ENCODE measurements at regions not wholly inside any gene's neighbourhood (a gene's known extent, or its start where the extent isn't known, plus 50 kb on each side); places are given as distances from the start of the nearest gene placed in this dataset.

GRCh38 chr3:152200476-152201420 is 68.0 kb upstream of the MBNL1 start:
- DNase-seq = no peak
- no peak overlapping the region for H3K4me3 ChIP-seq

GRCh38 chr3:152202976-152203626 is 65.6 kb upstream of the MBNL1 start:
- no peak for TF ChIP-seq CTCF (IDR thresholded peaks at IDR 0.05)
- intact Hi-C loops (cut with DNase I) = no loop called here
- Histone ChIP-seq H3K9me3 (no peaks in the 10 kb centered on the region), H3K27me3 (no peaks in the 10 kb centered on the region), H3K9ac (ENCODE audit: low read depth in 2 of 2, low read length in 2 of 2) (peak overlapping the region in 1 of 2 donors; percentile 69), H3K4me3 (no peak overlapping the region), H3K27ac (peak overlapping the region; percentile 59), H3K4me1 (no peaks in the 10 kb centered on the region), H3K36me3 (no peaks in the 10 kb centered on the region)
- peak; percentile 59 for DNase-seq

More at GRCh38 chr3:152200476-152201420, 68.0 kb upstream of the MBNL1 start:
- H3K4me1 ChIP-seq = no peaks in the 10 kb centered on the region
- TF ChIP-seq CTCF (IDR thresholded peaks at IDR 0.05) = no peak
- H3K9ac ChIP-seq (ENCODE audit: low read depth in 2 of 2, low read length in 2 of 2) = peak overlapping the region in 1 of 2 donors; percentile 4
- H3K9me3 ChIP-seq = no peaks in the 10 kb centered on the region
- H3K36me3 ChIP-seq = no peaks in the 10 kb centered on the region
- intact Hi-C loops (cut with DNase I) = no loop called here
- H3K27ac ChIP-seq = peak overlapping the region; percentile 56
- H3K27me3 ChIP-seq = no peaks in the 10 kb centered on the region

DNA sequence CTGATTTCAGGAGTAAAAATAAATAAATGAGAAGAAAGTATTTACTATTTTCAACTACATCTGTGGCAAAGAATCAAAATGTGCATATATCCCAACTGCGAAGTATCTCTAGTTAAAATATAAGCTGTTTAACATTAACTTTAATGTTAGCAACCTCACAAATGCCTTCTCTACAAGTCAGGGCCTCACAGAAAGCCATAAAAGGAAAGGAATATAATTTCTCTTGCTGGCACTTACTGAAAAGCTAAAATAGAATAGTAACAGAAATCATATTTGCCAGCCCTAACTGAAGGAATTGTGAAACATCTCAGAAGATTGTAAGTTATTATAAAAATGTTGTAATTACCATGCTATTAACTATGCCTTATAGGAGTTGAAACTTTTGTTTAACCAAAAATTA is 65.1 kb upstream of the MBNL1 start:
- DNase-seq = no peak
- Histone ChIP-seq H3K9me3 (no peaks in the 10 kb centered on the region), H3K27ac (peak overlapping the region; percentile 59), H3K27me3 (no peaks in the 10 kb centered on the region), H3K9ac (ENCODE audit: low read depth in 2 of 2, low read length in 2 of 2) (no peak overlapping the region), H3K4me3 (no peak overlapping the region), H3K36me3 (no peaks in the 10 kb centered on the region), H3K4me1 (no peaks in the 10 kb centered on the region)
- TF ChIP-seq CTCF (IDR thresholded peaks at IDR 0.05) = no peak
- intact Hi-C loops (cut with DNase I) = no loop called here

DNA sequence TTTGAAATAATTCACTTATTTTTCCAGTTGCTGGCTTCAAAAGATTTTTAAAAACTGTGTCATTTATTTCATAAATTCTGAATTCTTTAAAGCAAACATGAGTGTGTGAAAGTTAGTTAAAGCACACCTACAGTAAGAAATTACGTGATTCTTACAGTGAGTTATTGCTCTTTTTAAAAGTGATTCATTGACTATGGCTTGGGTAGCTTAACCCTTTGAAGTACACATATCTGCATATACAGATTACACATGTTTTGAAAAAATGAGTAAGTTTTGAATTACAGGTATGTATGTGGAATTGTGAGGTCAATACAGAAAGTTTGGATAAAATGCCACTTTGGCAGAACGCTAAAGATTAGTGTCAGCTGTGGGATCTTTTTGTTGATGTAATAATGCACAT is 64.5 kb upstream of the MBNL1 start:
- no peaks in the 10 kb centered on the region for H3K9me3 ChIP-seq
- H3K9ac ChIP-seq (ENCODE audit: low read depth in 2 of 2, low read length in 2 of 2) = no peak overlapping the region
- no peaks in the 10 kb centered on the region for H3K27me3 ChIP-seq
- intact Hi-C loops (cut with DNase I) = no loop called here
- H3K4me3 ChIP-seq = no peak overlapping the region
- no peak for DNase-seq
- peak overlapping the region; percentile 59 for H3K27ac ChIP-seq
- peaks cover 4% of the 10 kb centered on the region for H3K4me1 ChIP-seq
- no peak for TF ChIP-seq CTCF (IDR thresholded peaks at IDR 0.05)
- H3K36me3 ChIP-seq = no peaks in the 10 kb centered on the region

GRCh38 chr3:152205097-152205593 is 63.6 kb upstream of the MBNL1 start:
- no peak for DNase-seq
- Histone ChIP-seq H3K27me3 (no peaks in the 10 kb centered on the region), H3K9ac (ENCODE audit: low read depth in 2 of 2, low read length in 2 of 2) (no peak overlapping the region), H3K36me3 (no peaks in the 10 kb centered on the region), H3K4me1 (peaks cover 4% of the 10 kb centered on the region), H3K27ac (peak overlapping the region; percentile 59), H3K4me3 (no peak overlapping the region), H3K9me3 (no peaks in the 10 kb centered on the region)
- TF ChIP-seq CTCF (IDR thresholded peaks at IDR 0.05) = no peak
- intact Hi-C loops (cut with DNase I) = loop anchor here (5.0 kb wide), 1 partner anchor 52 kb away; no protein-coding TSS in a partner anchor

Data from colonic mucosa (tissue), 4 donors.